ENCODE measurements at regions not wholly inside any gene's neighbourhood (a gene's known extent, or its start where the extent isn't known, plus 50 kb on each side); places are given as distances from the start of the nearest gene placed in this dataset.
A peak's percentile ranks its signal among the peaks of the same experiment; 100 is the strongest.

DNA sequence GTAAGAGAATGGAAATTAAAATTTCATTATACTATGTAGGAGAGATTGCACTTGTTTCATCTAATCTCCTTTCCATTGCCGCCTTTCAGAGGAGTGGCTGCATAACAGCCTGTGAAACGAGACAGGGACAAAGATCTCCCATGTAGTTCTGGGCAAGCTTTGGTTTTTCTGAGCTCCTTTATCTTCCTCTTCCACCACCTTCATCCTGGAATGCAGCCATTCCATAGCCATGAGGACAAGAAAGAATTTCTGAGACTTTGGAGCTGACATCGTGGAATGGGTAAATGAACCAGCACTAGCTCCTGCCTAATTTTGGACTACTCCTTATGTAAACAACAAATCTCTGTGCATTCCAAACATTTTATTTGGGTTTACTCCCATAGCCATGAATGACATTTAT lies 1587.3 kb upstream of the TENM3 start:
- TF ChIP-seq, protein P1, sequence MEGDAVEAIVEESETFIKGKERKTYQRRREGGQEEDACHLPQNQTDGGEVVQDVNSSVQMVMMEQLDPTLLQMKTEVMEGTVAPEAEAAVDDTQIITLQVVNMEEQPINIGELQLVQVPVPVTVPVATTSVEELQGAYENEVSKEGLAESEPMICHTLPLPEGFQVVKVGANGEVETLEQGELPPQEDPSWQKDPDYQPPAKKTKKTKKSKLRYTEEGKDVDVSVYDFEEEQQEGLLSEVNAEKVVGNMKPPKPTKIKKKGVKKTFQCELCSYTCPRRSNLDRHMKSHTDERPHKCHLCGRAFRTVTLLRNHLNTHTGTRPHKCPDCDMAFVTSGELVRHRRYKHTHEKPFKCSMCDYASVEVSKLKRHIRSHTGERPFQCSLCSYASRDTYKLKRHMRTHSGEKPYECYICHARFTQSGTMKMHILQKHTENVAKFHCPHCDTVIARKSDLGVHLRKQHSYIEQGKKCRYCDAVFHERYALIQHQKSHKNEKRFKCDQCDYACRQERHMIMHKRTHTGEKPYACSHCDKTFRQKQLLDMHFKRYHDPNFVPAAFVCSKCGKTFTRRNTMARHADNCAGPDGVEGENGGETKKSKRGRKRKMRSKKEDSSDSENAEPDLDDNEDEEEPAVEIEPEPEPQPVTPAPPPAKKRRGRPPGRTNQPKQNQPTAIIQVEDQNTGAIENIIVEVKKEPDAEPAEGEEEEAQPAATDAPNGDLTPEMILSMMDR (IDR thresholded peaks at IDR 0.05; ENCODE audit: low read depth, low read length, missing control alignments) = no peak
- no peak for DNase-seq (ENCODE audit: extremely low read depth, low read depth)
- H3K4me3 ChIP-seq (replicated peaks; ENCODE audit: low read depth, low read length) = no peak overlapping the region

DNA sequence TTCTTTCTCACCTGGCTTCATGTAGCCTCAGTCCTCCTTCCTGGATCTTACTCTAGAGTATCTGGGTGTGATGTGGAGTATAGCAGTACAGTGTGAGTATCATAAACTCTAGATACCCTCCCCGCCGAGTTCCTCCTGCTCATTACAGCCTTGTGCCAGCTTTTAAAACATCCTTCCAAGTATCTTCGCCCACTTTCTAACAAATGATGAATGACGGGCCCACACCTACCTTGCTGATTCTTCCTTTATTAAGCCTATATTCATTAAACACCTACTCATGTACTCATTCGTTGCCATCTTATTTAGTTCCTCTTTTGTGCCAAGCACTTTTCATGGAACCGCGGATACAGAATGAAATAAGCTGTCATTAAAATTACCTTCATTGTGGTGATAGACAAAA lies 1585.3 kb upstream of the TENM3 start:
- no peak overlapping the region for H3K4me3 ChIP-seq (replicated peaks; ENCODE audit: low read depth, low read length)
- no peak for DNase-seq (ENCODE audit: extremely low read depth, low read depth)
- TF ChIP-seq, protein P1 (IDR thresholded peaks at IDR 0.05; ENCODE audit: low read depth, low read length, missing control alignments) = no peak

DNA sequence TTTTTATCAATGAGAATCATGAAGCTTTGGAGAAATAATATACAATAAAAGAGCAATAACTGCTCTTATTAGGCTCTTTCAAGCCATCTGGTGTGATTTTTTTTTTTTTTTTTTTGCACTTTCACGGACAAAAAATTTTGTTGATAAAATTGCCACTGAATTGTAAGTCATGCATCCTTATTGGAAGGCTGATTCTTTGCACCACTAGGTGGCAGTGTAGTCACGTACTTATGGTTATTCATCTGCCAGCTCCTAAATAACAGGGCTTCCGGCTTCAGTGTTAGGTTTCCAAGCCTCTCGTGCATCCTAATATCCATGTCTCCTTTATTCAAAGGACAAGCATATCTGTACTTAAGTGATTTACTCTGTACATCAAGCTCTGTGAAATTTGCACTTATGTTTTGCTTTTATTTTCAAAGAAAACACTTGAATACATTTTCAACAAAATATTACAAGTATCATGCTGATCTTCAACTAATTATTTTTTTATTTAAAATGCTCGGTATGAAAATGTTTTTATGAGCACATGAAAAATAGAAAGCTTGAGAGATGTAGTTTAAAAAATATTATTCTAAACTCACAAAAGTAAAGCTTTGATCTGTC lies 1578.3 kb upstream of the TENM3 start:
- DNase-seq (ENCODE audit: extremely low read depth, low read depth) = peak; percentile 54
- no peak overlapping the region for H3K4me3 ChIP-seq (replicated peaks; ENCODE audit: low read depth, low read length)
- TF ChIP-seq, protein P1 (IDR thresholded peaks at IDR 0.05; ENCODE audit: low read depth, low read length, missing control alignments) = peak; percentile 64

DNA sequence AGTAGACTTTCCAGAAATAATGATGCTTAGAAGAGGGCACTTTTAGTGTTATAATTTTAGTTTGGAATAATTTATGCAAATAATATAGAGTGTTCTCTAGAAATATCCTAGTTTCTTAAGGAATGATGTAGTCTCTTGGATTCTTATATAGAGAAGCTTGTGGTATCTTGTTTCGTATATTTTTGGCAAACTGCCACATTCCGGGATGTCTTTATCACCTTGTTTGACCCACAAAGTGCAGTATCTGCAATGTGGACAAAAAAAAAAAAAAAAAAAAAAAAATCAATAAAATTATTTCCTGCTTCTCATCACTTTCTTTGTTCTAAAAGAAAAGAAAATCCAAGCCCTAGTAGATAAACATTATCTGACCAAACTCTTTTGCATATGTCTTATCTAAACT lies 1577.7 kb upstream of the TENM3 start:
- TF ChIP-seq, protein P1 (IDR thresholded peaks at IDR 0.05; ENCODE audit: low read depth, low read length, missing control alignments) = no peak
- DNase-seq (ENCODE audit: extremely low read depth, low read depth) = no peak
- H3K4me3 ChIP-seq (replicated peaks; ENCODE audit: low read depth, low read length) = no peak overlapping the region

DNA sequence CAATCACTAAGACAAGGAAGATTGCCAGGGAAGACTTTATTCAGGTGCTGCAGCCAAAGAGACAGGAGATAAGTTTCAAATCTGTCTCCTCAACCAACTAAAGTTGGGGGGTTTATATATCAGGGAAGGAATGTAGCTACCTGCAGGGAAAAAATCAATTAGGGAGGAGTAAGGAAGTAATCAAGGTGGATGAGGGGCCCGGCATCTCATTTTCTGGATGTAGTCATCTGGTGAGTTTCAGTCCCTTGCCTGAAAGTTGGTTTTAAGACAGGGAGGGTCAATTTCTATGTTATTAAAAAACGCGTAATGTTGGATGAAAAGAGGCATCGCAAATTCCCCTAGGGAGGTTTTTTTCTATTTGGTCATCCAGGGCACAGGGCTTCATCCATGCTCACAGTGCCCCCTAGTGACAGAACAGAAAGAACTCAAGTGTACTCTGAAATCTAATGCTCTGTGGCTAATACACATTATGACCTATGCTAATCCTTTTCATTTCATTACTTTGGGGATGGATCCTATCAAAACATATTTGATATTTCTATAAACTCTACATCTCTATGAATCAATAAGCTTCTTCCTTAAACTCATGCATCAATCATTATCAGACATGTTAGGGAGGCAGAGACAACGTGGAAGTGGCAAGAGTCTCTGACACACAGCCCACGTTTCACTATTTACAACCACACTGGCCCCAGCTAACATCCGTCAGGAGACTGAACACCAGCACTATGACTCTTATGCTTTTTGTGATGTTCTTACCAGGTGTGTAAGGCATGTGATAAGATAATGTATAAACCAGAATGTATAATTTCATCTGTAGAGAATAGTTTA lies 1577.0 kb upstream of the TENM3 start:
- TF ChIP-seq, protein P1 (IDR thresholded peaks at IDR 0.05; ENCODE audit: low read depth, low read length, missing control alignments) = peak; percentile 30
- DNase-seq (ENCODE audit: extremely low read depth, low read depth) = peak; percentile 1
- no peak overlapping the region for H3K4me3 ChIP-seq (replicated peaks; ENCODE audit: low read depth, low read length)

DNA sequence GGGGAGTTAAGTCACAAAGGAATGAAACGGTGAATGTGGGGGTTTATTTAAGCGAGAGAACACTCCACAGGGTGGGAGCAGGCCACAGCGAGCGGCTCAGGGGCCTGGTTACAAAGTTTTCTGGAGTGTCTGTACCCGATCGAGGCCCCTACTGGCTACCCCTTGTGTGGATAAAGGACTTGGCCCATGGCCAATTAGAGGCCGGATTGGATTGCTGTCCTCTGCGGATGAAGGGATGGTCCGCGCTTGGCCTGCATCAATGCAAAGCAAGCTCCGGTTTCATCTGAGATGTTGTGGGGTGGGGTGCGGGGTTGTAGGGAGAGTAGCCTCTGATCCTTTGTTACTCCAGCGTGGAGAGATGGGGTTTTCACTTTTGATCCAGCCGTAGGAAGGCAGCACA lies 1574.5 kb upstream of the TENM3 start:
- TF ChIP-seq, protein P1 (IDR thresholded peaks at IDR 0.05; ENCODE audit: low read depth, low read length, missing control alignments) = no peak
- DNase-seq (ENCODE audit: extremely low read depth, low read depth) = no peak
- no peak overlapping the region for H3K4me3 ChIP-seq (replicated peaks; ENCODE audit: low read depth, low read length)

All from HFF-Myc (cell line).